MM.1S (cell line): ENCODE measurements at regions not wholly inside any gene's neighbourhood (a gene's known extent, or its start where the extent isn't known, plus 50 kb on each side); places are given as distances from the start of the nearest gene placed in this dataset.

ENCODE experiments used
- DNase-seq: peaks from one replicate; pipeline ENCODE4 v3.0.0-alpha.2; 2015
- H2AFZ ChIP-seq: fragments of 300-600 bp; sonication (generic); 2 replicates; pipeline ENCODE4 v1.6.0; 2016; ENCODE audit warnings: antibody characterized with exemption, low read length
- H3F3A ChIP-seq: fragments of 300-600 bp; sonication (generic); 2 replicates; pipeline ENCODE4 v1.6.1; 2016; ENCODE audit warnings: mild to moderate bottlenecking, antibody characterized with exemption, low read length, moderate library complexity, mixed read lengths; ENCODE audit not compliant: insufficient read depth
- H3K27ac ChIP-seq: fragments of 300-600 bp; sonication (generic); 2 replicates; pipeline ENCODE4 v1.5.1; 2016; ENCODE audit warnings: mild to moderate bottlenecking, low read length
- H3K27me3 ChIP-seq: fragments of 300-600 bp; sonication (generic); replicated peaks from 2 replicates; pipeline ENCODE4 v1.6.0; 2016; ENCODE audit warnings: low read length; ENCODE audit not compliant: insufficient read depth
- H3K36me3 ChIP-seq: fragments of 300-600 bp; sonication (generic); replicated peaks from 2 replicates; pipeline ENCODE4 v1.6.1; 2016; ENCODE audit warnings: mild to moderate bottlenecking, low read length, mixed read lengths; ENCODE audit not compliant: insufficient read depth
- H3K4me1 ChIP-seq: fragments of 300-600 bp; sonication (generic); 2 replicates; pipeline ENCODE4 v1.6.1; 2016; ENCODE audit warnings: low read length, mixed read lengths
- H3K4me2 ChIP-seq: fragments of 300-600 bp; sonication (generic); 2 replicates; pipeline ENCODE4 v1.6.0; 2016; ENCODE audit warnings: low read depth, low read length
- H3K4me3 ChIP-seq: fragments of 300-600 bp; sonication (generic); 2 replicates; pipeline ENCODE4 v1.5.1; 2016; ENCODE audit warnings: low read length, mixed read lengths
- H3K79me2 ChIP-seq: fragments of 300-600 bp; sonication (generic); 2 replicates; pipeline ENCODE4 v1.6.1; 2016; ENCODE audit warnings: mixed run types, low read length, mixed read lengths
- H3K9ac ChIP-seq: fragments of 300-600 bp; sonication (generic); 2 replicates; pipeline ENCODE4 v1.6.1; 2016; ENCODE audit warnings: low read length, mixed read lengths
- H3K9me2 ChIP-seq: fragments of 300-600 bp; sonication (generic); replicated peaks from 2 replicates; pipeline ENCODE4 v1.6.1; 2016; ENCODE audit warnings: mild to moderate bottlenecking, low read length, mixed read lengths; ENCODE audit not compliant: insufficient read depth
- H3K9me3 ChIP-seq: fragments of 300-600 bp; sonication (generic); replicated peaks from 2 replicates; pipeline ENCODE4 v1.6.1; 2016; ENCODE audit warnings: mild to moderate bottlenecking, low read length, mixed read lengths; ENCODE audit not compliant: insufficient read depth
- H4K20me1 ChIP-seq: fragments of 300-600 bp; sonication (generic); 2 replicates; pipeline ENCODE4 v1.6.1; 2016; ENCODE audit warnings: mild to moderate bottlenecking, low read length, moderate library complexity, mixed read lengths; ENCODE audit not compliant: insufficient read depth
- CTCF ChIP-seq: fragments of 300-600 bp; sonication (generic); IDR thresholded peaks from 2 replicates; pipeline ENCODE4 v1.5.1; 2016; ENCODE audit warnings: antibody characterized with exemption, low read length, mixed read lengths
- EZH2 ChIP-seq: fragments of 300-600 bp; sonication (generic); optimal IDR thresholded peaks from 2 replicates; pipeline ENCODE3; 2017; ENCODE audit warnings: low read depth, mild to moderate bottlenecking, antibody characterized with exemption, low read length, mixed read lengths
- EZH2phosphoT487 ChIP-seq: fragments of 300-600 bp; sonication (generic); IDR thresholded peaks from 2 replicates; pipeline ENCODE4 v1.6.1; 2018; ENCODE audit warnings: antibody characterized with exemption, low read length

GRCh38 chr9:87810008-87810407, 72.7 kb upstream of the SPATA31E1 start:
- Histone ChIP-seq H3K79me2 (no peaks in the 10 kb centered on the region), H3K4me2 (no peak overlapping the region), H3K27me3 (no peaks in the 10 kb centered on the region), H4K20me1 (no peaks in the 10 kb centered on the region), H3K4me3 (no peak overlapping the region), H3F3A (no peaks in the 10 kb centered on the region), H3K9ac (no peak overlapping the region), H3K9me2 (no peaks in the 10 kb centered on the region), H2AFZ (no peak overlapping the region), H3K27ac (no peak overlapping the region), H3K9me3 (no peaks in the 10 kb centered on the region), H3K36me3 (no peaks in the 10 kb centered on the region), H3K4me1 (no peaks in the 10 kb centered on the region)
- no peak for DNase-seq
- TF ChIP-seq EZH2phosphoT487 (no peak), CTCF (no peak), EZH2 (no peak)

DNA sequence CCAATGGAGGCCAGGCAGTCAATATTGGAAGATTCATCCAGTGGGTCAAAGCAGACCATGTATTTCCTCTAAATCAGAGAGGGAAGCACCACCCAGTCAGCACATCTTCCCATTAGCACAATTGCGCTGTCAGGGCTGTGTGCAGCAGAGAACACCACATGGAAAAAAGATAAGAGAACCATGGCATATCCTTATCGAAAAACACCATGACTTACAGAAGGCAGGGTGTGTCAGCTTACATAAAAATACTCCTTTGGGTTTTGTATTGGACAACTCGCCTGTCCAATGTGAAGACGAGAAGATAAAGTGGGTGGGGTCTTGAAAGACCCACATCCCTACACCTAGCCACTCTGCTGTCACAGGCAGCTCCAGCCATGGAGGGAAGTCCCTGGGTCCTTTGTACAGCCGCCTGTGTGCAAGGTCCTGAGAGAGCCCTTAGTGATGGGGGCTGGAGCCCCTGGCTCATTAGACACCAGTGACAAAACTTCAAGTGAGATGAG, 71.9 kb upstream of the SPATA31E1 start:
- Histone ChIP-seq H3K27me3 (no peaks in the 10 kb centered on the region), H3K9me2 (no peaks in the 10 kb centered on the region), H3K27ac (no peak overlapping the region), H4K20me1 (no peaks in the 10 kb centered on the region), H3F3A (no peaks in the 10 kb centered on the region), H3K36me3 (no peaks in the 10 kb centered on the region), H3K9me3 (no peaks in the 10 kb centered on the region), H3K79me2 (no peaks in the 10 kb centered on the region), H3K4me3 (no peak overlapping the region), H3K9ac (no peak overlapping the region), H3K4me1 (no peaks in the 10 kb centered on the region), H2AFZ (no peak overlapping the region), H3K4me2 (no peak overlapping the region)
- DNase-seq, result no peak
- TF ChIP-seq EZH2phosphoT487 (no peak), EZH2 (no peak), CTCF (no peak)

- no peak overlapping the region for H3K9ac ChIP-seq
- no peaks in the 10 kb centered on the region for H3K9me3 ChIP-seq
- H2AFZ ChIP-seq, result no peak overlapping the region
- H3K9me2 ChIP-seq, result no peaks in the 10 kb centered on the region
- H3K27ac ChIP-seq, result no peak overlapping the region
- H3K27me3 ChIP-seq, result no peaks in the 10 kb centered on the region
- no peak for DNase-seq
- no peak overlapping the region for H3K4me2 ChIP-seq
- H3K4me3 ChIP-seq, result no peak overlapping the region
- no peaks in the 10 kb centered on the region for H4K20me1 ChIP-seq
- no peaks in the 10 kb centered on the region for H3K36me3 ChIP-seq
- H3F3A ChIP-seq, result no peaks in the 10 kb centered on the region
- H3K79me2 ChIP-seq, result no peaks in the 10 kb centered on the region
- H3K4me1 ChIP-seq, result no peaks in the 10 kb centered on the region
- TF ChIP-seq EZH2phosphoT487 (no peak), CTCF (peak; percentile 44), EZH2 (no peak)
These were observed 70.1 kb upstream of the SPATA31E1 start for GRCh38 chr9:87812375-87813118.
